B cell (primary cell): ENCODE measurements at regions not wholly inside any gene's neighbourhood (a gene's known extent, or its start where the extent isn't known, plus 50 kb on each side); places are given as distances from the start of the nearest gene placed in this dataset.

Experiments used
- ATAC-seq: fragments of 200-7000 bp; cut with Tn5 transposase; one replicate; pipeline ENCODE4 v1.10.0; 2021; ENCODE audit warnings: low read depth, mild to moderate bottlenecking, moderate number of reproducible peaks, moderate library complexity
- CTCF ChIA-PET: fragments of 350-600 bp; sonication (Branson Sonifier 250); formaldehyde crosslinking; loops from one replicate; lab custom pipeline; 2021; ENCODE audit warnings: antibody characterized with exemption, inconsistent platforms; lab: Charles Lee
- POLR2A ChIA-PET: fragments of 350-600 bp; sonication (Branson Sonifier 250); formaldehyde crosslinking; loops from one replicate; lab custom pipeline; 2021; ENCODE audit warnings: antibody characterized with exemption; lab: Charles Lee
- DNase-seq: peaks from one replicate; pipeline ENCODE4 v3.0.0; 2013
- H2AFZ ChIP-seq: 2 replicates; pipeline ENCODE4 v1.6.1; 2012; ENCODE audit warnings: mild to moderate bottlenecking, low read depth, low read length; ENCODE audit not compliant: insufficient read depth, poor library complexity, severe bottlenecking
- H3K27ac ChIP-seq, 2 donors: 1 replicate in 1 of 2; 2 replicates in 1 of 2; pipeline ENCODE4 v1.5.1; 2012 to 2013; ENCODE audit warnings: low read length in 2 of 2, mild to moderate bottlenecking in 2 of 2, moderate library complexity in 1 of 2
- H3K27me3 ChIP-seq, 4 experiments: fragments of 200-600 bp in 1 of 4; sonication (generic) in 1 of 4; replicated peaks in 1 of 4; 1 replicate in 2 of 4; 2 replicates in 2 of 4; pipeline versions ENCODE4 v1.6.1 to v1.7.0; 2013 to 2016; ENCODE audit warnings: low read length in 3 of 4, mild to moderate bottlenecking in 2 of 4, mixed read lengths in 1 of 4, moderate library complexity in 1 of 4; ENCODE audit not compliant: insufficient read depth in 4 of 4, control insufficient read depth in 3 of 4; ENCODE audit errors: control extremely low read depth in 1 of 4
- H3K36me3 ChIP-seq, 2 experiments: replicated peaks in 1 of 2; 1 replicate in 1 of 2; 2 replicates in 1 of 2; pipeline versions ENCODE4 v1.6.1 to v1.7.1; 2013; ENCODE audit warnings: low read length in 1 of 2; ENCODE audit not compliant: insufficient read depth in 2 of 2, control insufficient read depth in 1 of 2; ENCODE audit errors: control extremely low read depth in 1 of 2, extremely low read depth in 1 of 2
- H3K4me1 ChIP-seq, 2 donors: fragments of 200-600 bp in 1 of 2; sonication (generic) in 1 of 2; 1 replicate in 1 of 2; 2 replicates in 1 of 2; pipeline versions ENCODE4 v1.5.1 to v1.6.1; 2013 to 2017; ENCODE audit warnings: low read length in 2 of 2; ENCODE audit not compliant: control insufficient read depth in 2 of 2, insufficient read depth in 2 of 2
- H3K4me2 ChIP-seq: replicated peaks from 2 replicates; pipeline ENCODE3; 2012; ENCODE audit warnings: mild to moderate bottlenecking, low read depth, low read length; ENCODE audit not compliant: poor library complexity, severe bottlenecking
- H3K4me3 ChIP-seq, 5 experiments: fragments of 200-600 bp in 1 of 5; sonication (generic) in 1 of 5; 1 replicate in 3 of 5; 2 replicates in 2 of 5; pipeline versions ENCODE4 v1.5.1 to v1.7.0; 2011 to 2016; ENCODE audit warnings: low read length in 4 of 5, mild to moderate bottlenecking in 4 of 5, low read depth in 2 of 5, control low read depth in 1 of 5, moderate library complexity in 1 of 5; ENCODE audit not compliant: insufficient read depth in 1 of 5; ENCODE audit errors: control extremely low read depth in 1 of 5, extremely low read depth in 1 of 5
- H3K79me2 ChIP-seq: fragments of 200-600 bp; sonication (generic); one replicate; pipeline ENCODE4 v1.6.0; 2016; ENCODE audit warnings: low read length; ENCODE audit not compliant: control insufficient read depth, insufficient read depth
- H3K9ac ChIP-seq: fragments of 200-600 bp; sonication (generic); 2 replicates; pipeline ENCODE4 v1.6.1; 2017; ENCODE audit warnings: mild to moderate bottlenecking, low read length, moderate library complexity
- H3K9me3 ChIP-seq, 3 donors: one replicate each; pipeline versions ENCODE4 v1.6.1 to v1.7.1; 2013; ENCODE audit warnings: low read length in 2 of 3; ENCODE audit not compliant: control insufficient read depth in 2 of 3, insufficient read depth in 1 of 3; ENCODE audit errors: control extremely low read depth in 1 of 3
- H4K20me1 ChIP-seq: 2 replicates; pipeline ENCODE4 v1.6.0; 2012; ENCODE audit warnings: mild to moderate bottlenecking, low read length; ENCODE audit not compliant: insufficient read depth, control insufficient read depth, poor library complexity, severe bottlenecking
- H3K27ac Mint-ChIP-seq: one replicate; pipeline ENCODE4 v1.8.0; 2021; ENCODE audit warnings: mixed read lengths
- H3K27me3 Mint-ChIP-seq: one replicate; pipeline ENCODE4 v1.8.0; 2021; ENCODE audit warnings: mixed read lengths
- H3K4me1 Mint-ChIP-seq: one replicate; pipeline ENCODE4 v1.8.0; 2021; ENCODE audit warnings: mixed read lengths
- H3K4me3 Mint-ChIP-seq: one replicate; pipeline ENCODE4 v1.8.0; 2021; ENCODE audit warnings: mixed read lengths
- H3K9me3 Mint-ChIP-seq: one replicate; pipeline ENCODE4 v1.8.0; 2022; ENCODE audit warnings: mixed read lengths; ENCODE audit not compliant: insufficient read depth
- CTCF ChIP-seq: fragments of 200-600 bp; IDR thresholded peaks from one replicate; pipeline ENCODE4 v1.8.0; 2022; ENCODE audit warnings: antibody characterized with exemption, mild to moderate bottlenecking
- EZH2 ChIP-seq: IDR thresholded peaks from 2 replicates; pipeline ENCODE4 v1.6.1; 2012; ENCODE audit warnings: borderline replicate concordance, low read depth, mild to moderate bottlenecking, moderate library complexity, low read length; ENCODE audit not compliant: insufficient read depth, poor library complexity, severe bottlenecking
- WGBS: methylation state at CpG from one replicate; pipeline ENCODE4 v1.1.5; 2013; ENCODE audit warnings: missing lambda C conversion rate; ENCODE audit not compliant: insufficient coverage; 5-methylcytosine and 5-hydroxymethylcytosine counted together
- intact Hi-C: fragments of 100-400 bp; cut with micrococcal nuclease; formaldehyde crosslinking; loops from one replicate; pipeline ENCODE4 v1.10.0; 2022

DNA sequence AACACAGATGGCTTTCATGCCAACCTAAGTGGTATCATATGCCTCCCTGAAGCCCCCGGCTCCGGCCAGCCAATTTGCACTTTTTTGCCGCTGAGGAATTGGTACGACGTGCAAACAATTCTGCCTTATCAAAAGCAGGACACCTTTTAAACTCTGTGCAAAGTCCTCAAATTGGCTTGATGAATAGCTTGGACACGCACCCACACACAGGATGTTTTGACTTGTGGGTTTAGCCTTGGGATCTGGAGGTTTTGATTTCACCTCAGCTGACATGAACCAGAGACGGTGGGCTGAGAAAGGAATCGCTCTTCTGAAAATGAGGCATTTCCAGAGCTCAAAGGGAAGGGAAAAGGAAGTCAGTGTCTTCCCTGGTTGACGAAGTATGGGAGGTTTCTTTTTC lies 110.8 kb upstream of the SHOX start:
- H4K20me1 ChIP-seq, result no peaks in the 10 kb centered on the region
- H3K4me3 ChIP-seq, result no peak overlapping the region
- Mint-ChIP-seq H3K4me1 (no peaks in the 10 kb centered on the region), H3K27me3 (no peaks in the 10 kb centered on the region), H3K4me3 (no peak overlapping the region), H3K9me3 (peaks cover 1% of the 10 kb centered on the region), H3K27ac (no peak overlapping the region)
- no peak overlapping the region for H3K4me2 ChIP-seq
- DNase-seq, result no peak
- no peak for TF ChIP-seq EZH2
- TF ChIP-seq CTCF, result no peak
- no peaks in the 10 kb centered on the region for H3K36me3 ChIP-seq
- no peak overlapping the region for H2AFZ ChIP-seq
- ChIA-PET CTCF (no interaction called here), POLR2A (no interaction called here)
- no peak for ATAC-seq
- 20% methylated on average over 7 of the region's 9 CpGs for WGBS
- no peak overlapping the region for H3K9ac ChIP-seq
- intact Hi-C loops, result no loop called here
- no peak overlapping the region for H3K27ac ChIP-seq
- peaks cover 0 to 20% (median 0%) of the 10 kb centered on the region in 3 donors for H3K9me3 ChIP-seq
- no peaks in the 10 kb centered on the region for H3K79me2 ChIP-seq
- no peaks in the 10 kb centered on the region for H3K27me3 ChIP-seq
- H3K4me1 ChIP-seq, result no peaks in the 10 kb centered on the region

- Mint-ChIP-seq H3K4me3 (no peak overlapping the region), H3K27ac (no peak overlapping the region), H3K27me3 (no peaks in the 10 kb centered on the region), H3K9me3 (peaks cover 1% of the 10 kb centered on the region), H3K4me1 (no peaks in the 10 kb centered on the region)
- Histone ChIP-seq H2AFZ (no peak overlapping the region), H3K27ac (no peak overlapping the region), H3K36me3 (no peaks in the 10 kb centered on the region), H3K9ac (no peak overlapping the region), H3K9me3 (peaks cover 0 to 36% (median 4%) of the 10 kb centered on the region in 3 donors), H3K4me1 (no peaks in the 10 kb centered on the region), H4K20me1 (no peaks in the 10 kb centered on the region), H3K79me2 (no peaks in the 10 kb centered on the region), H3K4me3 (no peak overlapping the region), H3K4me2 (no peak overlapping the region), H3K27me3 (no peaks in the 10 kb centered on the region)
- intact Hi-C loops, result no loop called here
- POLR2A ChIA-PET, result no interaction called here
- no peak for ATAC-seq
- no peak for TF ChIP-seq EZH2
- peak; percentile 30 for TF ChIP-seq CTCF
- DNase-seq, result no peak
- CTCF ChIA-PET, result no interaction called here
These were observed 108.1 kb upstream of the SHOX start for GRCh38 chrX:522456-522855.
